Testis (tissue), 2 donors: ENCODE measurements at regions not wholly inside any gene's neighbourhood (a gene's known extent, or its start where the extent isn't known, plus 50 kb on each side); places are given as distances from the start of the nearest gene placed in this dataset.

Experiments
- POLR2A ChIP-seq: fragments of 450-650 bp; IDR thresholded peaks from one replicate; pipeline ENCODE4 v1.6.1; 2017; ENCODE audit warnings: antibody characterized with exemption, mild to moderate bottlenecking, moderate library complexity
- TF ChIP-seq, protein P1 (sequence below), 3 experiments: fragments of 450-650 bp in 2 of 3; fragments of 200-600 bp in 1 of 3; sonication (generic) in 1 of 3; IDR thresholded peaks; one replicate each; pipeline ENCODE4 v1.5.1; 2016 to 2019; ENCODE audit warnings: antibody characterized with exemption in 3 of 3, mild to moderate bottlenecking in 2 of 3, moderate library complexity in 1 of 3

DNA sequence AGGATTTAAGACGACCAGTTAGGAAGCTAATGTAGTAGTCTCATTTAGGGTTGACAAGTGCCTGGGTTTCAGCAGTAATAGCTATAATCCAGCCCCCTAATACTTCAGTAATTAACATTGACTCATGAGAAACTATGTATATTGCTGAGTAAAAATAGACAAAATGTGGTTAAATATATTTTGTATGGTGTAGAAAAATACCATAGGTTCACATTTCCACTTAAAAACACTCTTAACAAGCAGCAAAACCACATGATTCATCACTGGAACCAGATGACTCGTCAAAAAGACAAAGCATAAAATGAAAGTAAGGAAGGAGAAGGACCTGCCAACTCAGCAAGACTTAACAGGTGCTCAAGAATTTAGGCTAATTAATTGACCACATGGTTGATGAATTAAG lies 288.9 kb downstream of the EFHB start:
- no peak for TF ChIP-seq POLR2A
- TF ChIP-seq, protein P1, sequence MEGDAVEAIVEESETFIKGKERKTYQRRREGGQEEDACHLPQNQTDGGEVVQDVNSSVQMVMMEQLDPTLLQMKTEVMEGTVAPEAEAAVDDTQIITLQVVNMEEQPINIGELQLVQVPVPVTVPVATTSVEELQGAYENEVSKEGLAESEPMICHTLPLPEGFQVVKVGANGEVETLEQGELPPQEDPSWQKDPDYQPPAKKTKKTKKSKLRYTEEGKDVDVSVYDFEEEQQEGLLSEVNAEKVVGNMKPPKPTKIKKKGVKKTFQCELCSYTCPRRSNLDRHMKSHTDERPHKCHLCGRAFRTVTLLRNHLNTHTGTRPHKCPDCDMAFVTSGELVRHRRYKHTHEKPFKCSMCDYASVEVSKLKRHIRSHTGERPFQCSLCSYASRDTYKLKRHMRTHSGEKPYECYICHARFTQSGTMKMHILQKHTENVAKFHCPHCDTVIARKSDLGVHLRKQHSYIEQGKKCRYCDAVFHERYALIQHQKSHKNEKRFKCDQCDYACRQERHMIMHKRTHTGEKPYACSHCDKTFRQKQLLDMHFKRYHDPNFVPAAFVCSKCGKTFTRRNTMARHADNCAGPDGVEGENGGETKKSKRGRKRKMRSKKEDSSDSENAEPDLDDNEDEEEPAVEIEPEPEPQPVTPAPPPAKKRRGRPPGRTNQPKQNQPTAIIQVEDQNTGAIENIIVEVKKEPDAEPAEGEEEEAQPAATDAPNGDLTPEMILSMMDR (IDR thresholded peaks at IDR 0.05), result no peak
